H1 (cell line): ENCODE measurements at regions not wholly inside any gene's neighbourhood (a gene's known extent, or its start where the extent isn't known, plus 50 kb on each side); places are given as distances from the start of the nearest gene placed in this dataset.

Experiments used
- CTCF ChIA-PET: fragments of 300-600 bp; sonication (Branson Sonifier 250); formaldehyde crosslinking; loops from one replicate; lab custom pipeline; 2021; ENCODE audit not compliant: partially characterized antibody; lab: Charles Lee
- POLR2A ChIA-PET: fragments of 300-600 bp; sonication (Branson Sonifier 250); formaldehyde crosslinking; loops from one replicate; lab custom pipeline; 2021; ENCODE audit warnings: inconsistent platforms; ENCODE audit not compliant: partially characterized antibody; lab: Charles Lee
- DNase-seq, 2 experiments: peaks; one replicate each; pipeline versions ENCODE4 v3.0.0 to v3.0.0-alpha.2; 2010 to 2022; ENCODE audit warnings: low spot score in 2 of 2, low read depth in 1 of 2, mixed read lengths in 1 of 2
- FAIRE-seq: peaks from 2 replicates; lab custom pipeline; 2011; peaks lifted over from hg19 to GRCh38; lab: Jason Lieb, UNC
- H2AFZ ChIP-seq: 2 replicates; pipeline ENCODE4 v1.8.1; 2012; ENCODE audit warnings: low read length, inconsistent platforms
- H2AK5ac ChIP-seq: 2 replicates; pipeline ENCODE4 v1.6.1; 2013; ENCODE audit warnings: low read depth, low read length
- H2BK120ac ChIP-seq: replicated peaks from 2 replicates; pipeline ENCODE3; 2013; ENCODE audit warnings: low read depth, low read length, inconsistent platforms
- H2BK12ac ChIP-seq: 2 replicates; pipeline ENCODE4 v1.6.1; 2013; ENCODE audit warnings: low read depth, low read length
- H2BK15ac ChIP-seq: 2 replicates; pipeline ENCODE4 v1.6.1; 2013; ENCODE audit warnings: low read length
- H2BK20ac ChIP-seq: 2 replicates; pipeline ENCODE4 v1.6.1; 2013; ENCODE audit warnings: low read length
- H2BK5ac ChIP-seq: 2 replicates; pipeline ENCODE4 v1.6.1; 2013; ENCODE audit warnings: low read depth, low read length
- H3K14ac ChIP-seq: 2 replicates; pipeline ENCODE4 v1.6.1; 2013; ENCODE audit warnings: inconsistent platforms; ENCODE audit not compliant: insufficient read length
- H3K18ac ChIP-seq: 2 replicates; pipeline ENCODE4 v1.6.1; 2013; ENCODE audit warnings: low read length; ENCODE audit errors: extremely low read depth
- H3K23ac ChIP-seq: 2 replicates; pipeline ENCODE4 v1.6.1; 2013; ENCODE audit warnings: inconsistent platforms; ENCODE audit not compliant: insufficient read length
- H3K23me2 ChIP-seq: 2 replicates; pipeline ENCODE4 v1.6.1; 2013; ENCODE audit warnings: low read depth, low read length
- H3K27ac ChIP-seq: 2 replicates; pipeline ENCODE4 v1.6.1; 2011; ENCODE audit warnings: low read depth, low read length, inconsistent platforms
- H3K27me3 ChIP-seq, 4 experiments: replicated peaks in 1 of 4; 1 replicate in 1 of 4; 2 replicates in 3 of 4; pipeline versions ENCODE4 v1.6.1 to v1.8.1; 2011 to 2013; ENCODE audit warnings: low read length in 3 of 4, mild to moderate bottlenecking in 3 of 4, inconsistent platforms in 2 of 4, mixed read lengths in 2 of 4, moderate library complexity in 1 of 4; ENCODE audit not compliant: control insufficient read depth in 3 of 4, insufficient read depth in 3 of 4; ENCODE audit errors: extremely low read depth in 1 of 4
- H3K36me3 ChIP-seq, 4 experiments: 2 replicates each; pipeline versions ENCODE4 v1.6.1 to v1.8.1; 2011 to 2013; ENCODE audit warnings: mild to moderate bottlenecking in 4 of 4, low read length in 3 of 4, moderate library complexity in 2 of 4, control low read depth in 1 of 4, inconsistent platforms in 1 of 4; ENCODE audit not compliant: insufficient read depth in 4 of 4, control insufficient read depth in 2 of 4
- H3K4ac ChIP-seq: replicated peaks from 2 replicates; pipeline ENCODE3; 2013; ENCODE audit warnings: low read length, low read depth, mixed read lengths, inconsistent platforms; ENCODE audit not compliant: insufficient read length
- H3K4me1 ChIP-seq, 4 experiments: replicated peaks in 1 of 4; 1 replicate in 1 of 4; 2 replicates in 3 of 4; pipeline versions ENCODE4 v1.6.1 to v1.8.1; 2011 to 2013; ENCODE audit warnings: low read length in 3 of 4, inconsistent platforms in 2 of 4, mixed read lengths in 1 of 4; ENCODE audit not compliant: insufficient read depth in 4 of 4, control insufficient read depth in 3 of 4
- H3K4me2 ChIP-seq, 2 experiments: 2 replicates each; pipeline versions ENCODE4 v1.6.1 to v1.8.1; 2011 to 2013; ENCODE audit warnings: low read depth in 2 of 2, low read length in 2 of 2, control low read depth in 1 of 2, inconsistent platforms in 1 of 2, mild to moderate bottlenecking in 1 of 2; ENCODE audit not compliant: insufficient read depth in 1 of 2
- H3K4me3 ChIP-seq, 4 experiments: fragments of 200-600, 300-600 bp in 1 of 4; sonication (generic), shearing (Covaris generic), sonication (Bioruptor Twin) in 1 of 4; 2 replicates each; pipeline versions ENCODE4 v1.5.1 to v1.8.1; 2011 to 2016; ENCODE audit warnings: low read length in 4 of 4, low read depth in 3 of 4, control low read depth in 2 of 4, inconsistent platforms in 2 of 4, mild to moderate bottlenecking in 2 of 4, mixed read lengths in 1 of 4, moderate library complexity in 1 of 4; ENCODE audit not compliant: insufficient read depth in 2 of 4; ENCODE audit errors: extremely low read depth in 1 of 4
- H3K56ac ChIP-seq: replicated peaks from 2 replicates; pipeline ENCODE3; 2013; ENCODE audit warnings: low read depth, mild to moderate bottlenecking, mixed read lengths, low read length, inconsistent platforms; ENCODE audit not compliant: insufficient read length
- H3K79me1 ChIP-seq: 2 replicates; pipeline ENCODE4 v1.6.1; 2013; ENCODE audit warnings: low read depth, low read length, control low read depth
- H3K79me2 ChIP-seq, 2 experiments: 2 replicates each; pipeline versions ENCODE4 v1.6.1 to v1.8.1; 2012 to 2013; ENCODE audit warnings: low read length in 2 of 2, mild to moderate bottlenecking in 2 of 2, inconsistent platforms in 1 of 2; ENCODE audit not compliant: insufficient read depth in 2 of 2, control insufficient read depth in 1 of 2
- H3K9ac ChIP-seq, 4 experiments: replicated peaks in 1 of 4; 1 replicate in 1 of 4; 2 replicates in 3 of 4; pipeline versions ENCODE4 v1.6.1 to v1.8.1; 2011 to 2013; ENCODE audit warnings: low read depth in 3 of 4, low read length in 3 of 4, control low read depth in 2 of 4, mild to moderate bottlenecking in 2 of 4, moderate library complexity in 2 of 4, inconsistent platforms in 1 of 4; ENCODE audit errors: extremely low read depth in 1 of 4
- H3K9me3 ChIP-seq, 2 experiments: 2 replicates each; pipeline versions ENCODE4 v1.6.1 to v1.8.1; 2012 to 2013; ENCODE audit warnings: mild to moderate bottlenecking in 2 of 2, moderate library complexity in 2 of 2, control low read depth in 1 of 2, inconsistent platforms in 1 of 2, low read depth in 1 of 2, low read length in 1 of 2, mixed read lengths in 1 of 2; ENCODE audit not compliant: insufficient read depth in 2 of 2
- H4K20me1 ChIP-seq, 2 experiments: replicated peaks in 1 of 2; 2 replicates each; pipeline versions ENCODE3 to v1.8.1; 2011 to 2013; ENCODE audit warnings: inconsistent platforms in 2 of 2, low read length in 2 of 2, mild to moderate bottlenecking in 1 of 2; ENCODE audit not compliant: insufficient read depth in 2 of 2, control insufficient read depth in 1 of 2
- H4K5ac ChIP-seq: 2 replicates; pipeline ENCODE4 v1.6.1; 2013; ENCODE audit warnings: low read length, low read depth, mixed read lengths, inconsistent platforms; ENCODE audit not compliant: insufficient read length
- H4K8ac ChIP-seq: 2 replicates; pipeline ENCODE4 v1.8.0; 2013; ENCODE audit warnings: mild to moderate bottlenecking, moderate library complexity, low read length, inconsistent platforms; ENCODE audit not compliant: insufficient read depth; ENCODE audit errors: extremely low read depth
- H4K91ac ChIP-seq: replicated peaks from 2 replicates; pipeline ENCODE3; 2013; ENCODE audit warnings: low read length, mixed read lengths, inconsistent platforms; ENCODE audit not compliant: insufficient read length
- BCL11A ChIP-seq, 2 experiments: IDR thresholded peaks; one replicate each; pipeline ENCODE4 v1.6.1; 2011; ENCODE audit warnings: low read depth in 2 of 2, low read length in 2 of 2, mild to moderate bottlenecking in 2 of 2
- CHD1 ChIP-seq: IDR thresholded peaks from 2 replicates; pipeline ENCODE4 v1.6.1; 2012; ENCODE audit warnings: low read depth, low read length, improper control_type of control experiment
- CHD2 ChIP-seq: IDR thresholded peaks from 2 replicates; pipeline ENCODE4 v1.6.1; 2012; ENCODE audit warnings: low read length, improper control_type of control experiment
- E2F6 ChIP-seq: IDR thresholded peaks from 2 replicates; pipeline ENCODE4 v1.6.1; 2012; ENCODE audit warnings: inconsistent platforms
- FOSL1 ChIP-seq: IDR thresholded peaks from 2 replicates; pipeline ENCODE4 v1.6.1; 2011; ENCODE audit warnings: mild to moderate bottlenecking, low read depth, low read length, moderate library complexity; ENCODE audit not compliant: insufficient read depth
- GTF2F1 ChIP-seq: IDR thresholded peaks from 2 replicates; pipeline ENCODE4 v1.6.1; 2012; ENCODE audit warnings: low read depth, low read length, improper control_type of control experiment, borderline replicate concordance
- KDM1A ChIP-seq: fragments of 200-600, 300-600 bp; sonication (generic); IDR thresholded peaks from 2 replicates; pipeline ENCODE4 v1.7.1; 2016; ENCODE audit warnings: mild to moderate bottlenecking, low read length, borderline replicate concordance
- POLR2A ChIP-seq, 2 experiments: IDR thresholded peaks; 1 replicate in 1 of 2; 2 replicates in 1 of 2; pipeline ENCODE4 v1.6.1; 2011; ENCODE audit warnings: low read depth in 2 of 2, low read length in 2 of 2, mild to moderate bottlenecking in 2 of 2; ENCODE audit errors: control extremely low read depth in 1 of 2
- POLR2AphosphoS5 ChIP-seq: IDR thresholded peaks from 2 replicates; pipeline ENCODE4 v1.6.1; 2011; ENCODE audit warnings: low read depth, low read length
- SAP30 ChIP-seq: fragments of 300-600 bp; sonication (generic); IDR thresholded peaks from 2 replicates; pipeline ENCODE4 v1.7.1; 2012; ENCODE audit warnings: low read length, moderate library complexity, mild to moderate bottlenecking, inconsistent platforms; ENCODE audit not compliant: insufficient read depth, insufficient replicate concordance
- SP1 ChIP-seq: IDR thresholded peaks from 2 replicates; pipeline ENCODE4 v1.6.1; 2011; ENCODE audit warnings: low read depth, low read length
- SP2 ChIP-seq: IDR thresholded peaks from 2 replicates; pipeline ENCODE4 v1.6.1; 2012; ENCODE audit warnings: mild to moderate bottlenecking, low read length, inconsistent platforms
- TCF12 ChIP-seq: IDR thresholded peaks from 2 replicates; pipeline ENCODE4 v1.6.1; 2011; ENCODE audit warnings: low read depth, mild to moderate bottlenecking, low read length
- USF2 ChIP-seq: IDR thresholded peaks from 2 replicates; pipeline ENCODE4 v1.6.1; 2011; ENCODE audit warnings: low read length, improper control_type of control experiment
- WGBS, 2 experiments: shearing (Covaris generic) in 1 of 2; methylation state at CpG; one replicate each; pipeline versions ENCODE4 v1.1.6 to v1.1.7; 2013 to 2015; ENCODE audit warnings: low lambda C conversion rate in 2 of 2, mixed read lengths in 2 of 2, inconsistent platforms in 1 of 2, low coverage in 1 of 2, missing lambda C conversion rate in 1 of 2; ENCODE audit not compliant: insufficient replicate concordance in 2 of 2, insufficient coverage in 1 of 2, insufficient read length in 1 of 2; ENCODE audit errors: extremely low coverage in 1 of 2, missing lambda C conversion rate in 1 of 2; 5-methylcytosine and 5-hydroxymethylcytosine counted together

- H4K8ac ChIP-seq = no peak overlapping the region
- H2AFZ ChIP-seq = no peak overlapping the region
- H3K27me3 ChIP-seq = no peaks in the 10 kb centered on the region
- no peak overlapping the region for H2BK120ac ChIP-seq
- H3K79me1 ChIP-seq = no peaks in the 10 kb centered on the region
- H3K4ac ChIP-seq = no peak overlapping the region
- no peak overlapping the region for H3K14ac ChIP-seq
- no peak overlapping the region for H3K9ac ChIP-seq
- H2BK15ac ChIP-seq = no peak overlapping the region
- H4K20me1 ChIP-seq = no peaks in the 10 kb centered on the region
- WGBS, 2 experiments = 100% methylated on average over 3 of the region's 3 CpGs; no CpG with 5 or more reads in 1 of the 2 experiments
- H3K56ac ChIP-seq = no peak overlapping the region
- ChIA-PET POLR2A (no interaction called here), CTCF (interaction anchor here (0.8 kb wide), 1 partner anchor 218 kb away, joined by 3 read pairs; no protein-coding TSS in a partner anchor)
- H3K18ac ChIP-seq = no peak overlapping the region
- no peaks in the 10 kb centered on the region for H3K23me2 ChIP-seq
- no peak overlapping the region for H3K4me2 ChIP-seq
- no peaks in the 10 kb centered on the region for H3K36me3 ChIP-seq
- H4K91ac ChIP-seq = no peak overlapping the region
- no peak overlapping the region for H2AK5ac ChIP-seq
- no peaks in the 10 kb centered on the region for H3K79me2 ChIP-seq
- H4K5ac ChIP-seq = no peak overlapping the region
- H2BK12ac ChIP-seq = no peak overlapping the region
- no peak for FAIRE-seq
- peaks cover 0 to 8% (median 1%) of the 10 kb centered on the region in 4 experiments; a peak in 6 of 7 replicates for H3K4me1 ChIP-seq
- no peak overlapping the region for H3K4me3 ChIP-seq
- no peak overlapping the region for H3K23ac ChIP-seq
- H3K9me3 ChIP-seq = no peaks in the 10 kb centered on the region
- DNase-seq = peak in 1 of 2 experiments; percentile 35
- H3K27ac ChIP-seq = no peak overlapping the region
- no peak overlapping the region for H2BK20ac ChIP-seq
- no peak overlapping the region for H2BK5ac ChIP-seq
- TF ChIP-seq CHD1 (no peak), SP2 (no peak), POLR2AphosphoS5 (no peak), CHD2 (no peak), KDM1A (no peak), POLR2A (IDR thresholded peaks at IDR 0.05; ENCODE audit: control extremely low read depth in 1 of 2, low read depth in 2 of 2, low read length in 2 of 2) (no peak), SP1 (no peak), GTF2F1 (no peak), TCF12 (no peak), BCL11A (IDR thresholded peaks at IDR 0.05; ENCODE audit: low read depth in 2 of 2, low read length in 2 of 2) (no peak), E2F6 (no peak), FOSL1 (no peak), SAP30 (no peak), USF2 (no peak)
Observed at GRCh38 chr5:135244620-135245021, 154.4 kb downstream of the MACROH2A1 start.
